H1 (cell line): ENCODE measurements at regions not wholly inside any gene's neighbourhood (a gene's known extent, or its start where the extent isn't known, plus 50 kb on each side); places are given as distances from the start of the nearest gene placed in this dataset.
A peak's percentile ranks its signal among the peaks of the same experiment; 100 is the strongest.

Experiments
- CTCF ChIA-PET: fragments of 300-600 bp; sonication (Branson Sonifier 250); formaldehyde crosslinking; loops from one replicate; lab custom pipeline; 2021; ENCODE audit not compliant: partially characterized antibody; lab: Charles Lee
- POLR2A ChIA-PET: fragments of 300-600 bp; sonication (Branson Sonifier 250); formaldehyde crosslinking; loops from one replicate; lab custom pipeline; 2021; ENCODE audit warnings: inconsistent platforms; ENCODE audit not compliant: partially characterized antibody; lab: Charles Lee
- DNase-seq, 2 experiments: peaks; one replicate each; pipeline versions ENCODE4 v3.0.0 to v3.0.0-alpha.2; 2010 to 2022; ENCODE audit warnings: low spot score in 2 of 2, low read depth in 1 of 2, mixed read lengths in 1 of 2
- FAIRE-seq: peaks from 2 replicates; lab custom pipeline; 2011; peaks lifted over from hg19 to GRCh38; lab: Jason Lieb, UNC
- H2AFZ ChIP-seq: 2 replicates; pipeline ENCODE4 v1.8.1; 2012; ENCODE audit warnings: low read length, inconsistent platforms
- H2AK5ac ChIP-seq: 2 replicates; pipeline ENCODE4 v1.6.1; 2013; ENCODE audit warnings: low read depth, low read length
- H2BK120ac ChIP-seq: replicated peaks from 2 replicates; pipeline ENCODE3; 2013; ENCODE audit warnings: low read depth, low read length, inconsistent platforms
- H2BK12ac ChIP-seq: 2 replicates; pipeline ENCODE4 v1.6.1; 2013; ENCODE audit warnings: low read depth, low read length
- H2BK15ac ChIP-seq: 2 replicates; pipeline ENCODE4 v1.6.1; 2013; ENCODE audit warnings: low read length
- H2BK20ac ChIP-seq: 2 replicates; pipeline ENCODE4 v1.6.1; 2013; ENCODE audit warnings: low read length
- H2BK5ac ChIP-seq: 2 replicates; pipeline ENCODE4 v1.6.1; 2013; ENCODE audit warnings: low read depth, low read length
- H3K14ac ChIP-seq: 2 replicates; pipeline ENCODE4 v1.6.1; 2013; ENCODE audit warnings: inconsistent platforms; ENCODE audit not compliant: insufficient read length
- H3K18ac ChIP-seq: 2 replicates; pipeline ENCODE4 v1.6.1; 2013; ENCODE audit warnings: low read length; ENCODE audit errors: extremely low read depth
- H3K23ac ChIP-seq: 2 replicates; pipeline ENCODE4 v1.6.1; 2013; ENCODE audit warnings: inconsistent platforms; ENCODE audit not compliant: insufficient read length
- H3K23me2 ChIP-seq: 2 replicates; pipeline ENCODE4 v1.6.1; 2013; ENCODE audit warnings: low read depth, low read length
- H3K27ac ChIP-seq: 2 replicates; pipeline ENCODE4 v1.6.1; 2011; ENCODE audit warnings: low read depth, low read length, inconsistent platforms
- H3K27me3 ChIP-seq, 4 experiments: replicated peaks in 1 of 4; 1 replicate in 1 of 4; 2 replicates in 3 of 4; pipeline versions ENCODE4 v1.6.1 to v1.8.1; 2011 to 2013; ENCODE audit warnings: low read length in 3 of 4, mild to moderate bottlenecking in 3 of 4, inconsistent platforms in 2 of 4, mixed read lengths in 2 of 4, moderate library complexity in 1 of 4; ENCODE audit not compliant: control insufficient read depth in 3 of 4, insufficient read depth in 3 of 4; ENCODE audit errors: extremely low read depth in 1 of 4
- H3K36me3 ChIP-seq, 4 experiments: 2 replicates each; pipeline versions ENCODE4 v1.6.1 to v1.8.1; 2011 to 2013; ENCODE audit warnings: mild to moderate bottlenecking in 4 of 4, low read length in 3 of 4, moderate library complexity in 2 of 4, control low read depth in 1 of 4, inconsistent platforms in 1 of 4; ENCODE audit not compliant: insufficient read depth in 4 of 4, control insufficient read depth in 2 of 4
- H3K4ac ChIP-seq: replicated peaks from 2 replicates; pipeline ENCODE3; 2013; ENCODE audit warnings: low read length, low read depth, mixed read lengths, inconsistent platforms; ENCODE audit not compliant: insufficient read length
- H3K4me1 ChIP-seq, 4 experiments: replicated peaks in 1 of 4; 1 replicate in 1 of 4; 2 replicates in 3 of 4; pipeline versions ENCODE4 v1.6.1 to v1.8.1; 2011 to 2013; ENCODE audit warnings: low read length in 3 of 4, inconsistent platforms in 2 of 4, mixed read lengths in 1 of 4; ENCODE audit not compliant: insufficient read depth in 4 of 4, control insufficient read depth in 3 of 4
- H3K4me2 ChIP-seq, 2 experiments: 2 replicates each; pipeline versions ENCODE4 v1.6.1 to v1.8.1; 2011 to 2013; ENCODE audit warnings: low read depth in 2 of 2, low read length in 2 of 2, control low read depth in 1 of 2, inconsistent platforms in 1 of 2, mild to moderate bottlenecking in 1 of 2; ENCODE audit not compliant: insufficient read depth in 1 of 2
- H3K4me3 ChIP-seq, 4 experiments: fragments of 200-600, 300-600 bp in 1 of 4; sonication (generic), shearing (Covaris generic), sonication (Bioruptor Twin) in 1 of 4; 2 replicates each; pipeline versions ENCODE4 v1.5.1 to v1.8.1; 2011 to 2016; ENCODE audit warnings: low read length in 4 of 4, low read depth in 3 of 4, control low read depth in 2 of 4, inconsistent platforms in 2 of 4, mild to moderate bottlenecking in 2 of 4, mixed read lengths in 1 of 4, moderate library complexity in 1 of 4; ENCODE audit not compliant: insufficient read depth in 2 of 4; ENCODE audit errors: extremely low read depth in 1 of 4
- H3K56ac ChIP-seq: replicated peaks from 2 replicates; pipeline ENCODE3; 2013; ENCODE audit warnings: low read depth, mild to moderate bottlenecking, mixed read lengths, low read length, inconsistent platforms; ENCODE audit not compliant: insufficient read length
- H3K79me1 ChIP-seq: 2 replicates; pipeline ENCODE4 v1.6.1; 2013; ENCODE audit warnings: low read depth, low read length, control low read depth
- H3K79me2 ChIP-seq, 2 experiments: 2 replicates each; pipeline versions ENCODE4 v1.6.1 to v1.8.1; 2012 to 2013; ENCODE audit warnings: low read length in 2 of 2, mild to moderate bottlenecking in 2 of 2, inconsistent platforms in 1 of 2; ENCODE audit not compliant: insufficient read depth in 2 of 2, control insufficient read depth in 1 of 2
- H3K9ac ChIP-seq, 4 experiments: replicated peaks in 1 of 4; 1 replicate in 1 of 4; 2 replicates in 3 of 4; pipeline versions ENCODE4 v1.6.1 to v1.8.1; 2011 to 2013; ENCODE audit warnings: low read depth in 3 of 4, low read length in 3 of 4, control low read depth in 2 of 4, mild to moderate bottlenecking in 2 of 4, moderate library complexity in 2 of 4, inconsistent platforms in 1 of 4; ENCODE audit errors: extremely low read depth in 1 of 4
- H3K9me3 ChIP-seq, 2 experiments: 2 replicates each; pipeline versions ENCODE4 v1.6.1 to v1.8.1; 2012 to 2013; ENCODE audit warnings: mild to moderate bottlenecking in 2 of 2, moderate library complexity in 2 of 2, control low read depth in 1 of 2, inconsistent platforms in 1 of 2, low read depth in 1 of 2, low read length in 1 of 2, mixed read lengths in 1 of 2; ENCODE audit not compliant: insufficient read depth in 2 of 2
- H4K20me1 ChIP-seq, 2 experiments: replicated peaks in 1 of 2; 2 replicates each; pipeline versions ENCODE3 to v1.8.1; 2011 to 2013; ENCODE audit warnings: inconsistent platforms in 2 of 2, low read length in 2 of 2, mild to moderate bottlenecking in 1 of 2; ENCODE audit not compliant: insufficient read depth in 2 of 2, control insufficient read depth in 1 of 2
- H4K5ac ChIP-seq: 2 replicates; pipeline ENCODE4 v1.6.1; 2013; ENCODE audit warnings: low read length, low read depth, mixed read lengths, inconsistent platforms; ENCODE audit not compliant: insufficient read length
- H4K8ac ChIP-seq: 2 replicates; pipeline ENCODE4 v1.8.0; 2013; ENCODE audit warnings: mild to moderate bottlenecking, moderate library complexity, low read length, inconsistent platforms; ENCODE audit not compliant: insufficient read depth; ENCODE audit errors: extremely low read depth
- H4K91ac ChIP-seq: replicated peaks from 2 replicates; pipeline ENCODE3; 2013; ENCODE audit warnings: low read length, mixed read lengths, inconsistent platforms; ENCODE audit not compliant: insufficient read length
- CEBPB ChIP-seq: IDR thresholded peaks from 2 replicates; pipeline ENCODE4 v1.6.1; 2012; ENCODE audit warnings: low read depth, low read length
- CHD2 ChIP-seq: IDR thresholded peaks from 2 replicates; pipeline ENCODE4 v1.6.1; 2012; ENCODE audit warnings: low read length, improper control_type of control experiment
- CREB1 ChIP-seq: IDR thresholded peaks from 2 replicates; pipeline ENCODE4 v1.6.1; 2012; ENCODE audit warnings: inconsistent platforms
- E2F6 ChIP-seq: IDR thresholded peaks from 2 replicates; pipeline ENCODE4 v1.6.1; 2012; ENCODE audit warnings: inconsistent platforms
- HDAC6 ChIP-seq: IDR thresholded peaks from one replicate; pipeline ENCODE4 v1.7.1; 2012; ENCODE audit warnings: low read depth, mild to moderate bottlenecking, inconsistent platforms, low read length, moderate library complexity
- JUND ChIP-seq: IDR thresholded peaks from 2 replicates; pipeline ENCODE4 v1.6.1; 2011; ENCODE audit warnings: mild to moderate bottlenecking, improper control_type of control experiment, low read length
- SIN3A ChIP-seq, 2 experiments: IDR thresholded peaks in 1 of 2; conservative IDR thresholded peaks in 1 of 2; 2 replicates each; pipeline ENCODE4 v1.6.1; 2011 to 2012; ENCODE audit warnings: low read length in 2 of 2, improper control_type of control experiment in 1 of 2, low read depth in 1 of 2, mild to moderate bottlenecking in 1 of 2
- SP2 ChIP-seq: IDR thresholded peaks from 2 replicates; pipeline ENCODE4 v1.6.1; 2012; ENCODE audit warnings: mild to moderate bottlenecking, low read length, inconsistent platforms
- SRF ChIP-seq: IDR thresholded peaks from 2 replicates; pipeline ENCODE4 v1.6.1; 2011; ENCODE audit warnings: mild to moderate bottlenecking, low read depth, low read length, moderate library complexity
- TCF12 ChIP-seq: IDR thresholded peaks from 2 replicates; pipeline ENCODE4 v1.6.1; 2011; ENCODE audit warnings: low read depth, mild to moderate bottlenecking, low read length
- WGBS, 2 experiments: shearing (Covaris generic) in 1 of 2; methylation state at CpG; one replicate each; pipeline versions ENCODE4 v1.1.6 to v1.1.7; 2013 to 2015; ENCODE audit warnings: low lambda C conversion rate in 2 of 2, mixed read lengths in 2 of 2, inconsistent platforms in 1 of 2, low coverage in 1 of 2, missing lambda C conversion rate in 1 of 2; ENCODE audit not compliant: insufficient replicate concordance in 2 of 2, insufficient coverage in 1 of 2, insufficient read length in 1 of 2; ENCODE audit errors: extremely low coverage in 1 of 2, missing lambda C conversion rate in 1 of 2; 5-methylcytosine and 5-hydroxymethylcytosine counted together
- TF ChIP-seq, protein P1 (sequence below): IDR thresholded peaks from 2 replicates; pipeline ENCODE4 v1.6.1; 2011; ENCODE audit warnings: low read depth, mild to moderate bottlenecking, low read length; ENCODE audit not compliant: insufficient read depth

DNA sequence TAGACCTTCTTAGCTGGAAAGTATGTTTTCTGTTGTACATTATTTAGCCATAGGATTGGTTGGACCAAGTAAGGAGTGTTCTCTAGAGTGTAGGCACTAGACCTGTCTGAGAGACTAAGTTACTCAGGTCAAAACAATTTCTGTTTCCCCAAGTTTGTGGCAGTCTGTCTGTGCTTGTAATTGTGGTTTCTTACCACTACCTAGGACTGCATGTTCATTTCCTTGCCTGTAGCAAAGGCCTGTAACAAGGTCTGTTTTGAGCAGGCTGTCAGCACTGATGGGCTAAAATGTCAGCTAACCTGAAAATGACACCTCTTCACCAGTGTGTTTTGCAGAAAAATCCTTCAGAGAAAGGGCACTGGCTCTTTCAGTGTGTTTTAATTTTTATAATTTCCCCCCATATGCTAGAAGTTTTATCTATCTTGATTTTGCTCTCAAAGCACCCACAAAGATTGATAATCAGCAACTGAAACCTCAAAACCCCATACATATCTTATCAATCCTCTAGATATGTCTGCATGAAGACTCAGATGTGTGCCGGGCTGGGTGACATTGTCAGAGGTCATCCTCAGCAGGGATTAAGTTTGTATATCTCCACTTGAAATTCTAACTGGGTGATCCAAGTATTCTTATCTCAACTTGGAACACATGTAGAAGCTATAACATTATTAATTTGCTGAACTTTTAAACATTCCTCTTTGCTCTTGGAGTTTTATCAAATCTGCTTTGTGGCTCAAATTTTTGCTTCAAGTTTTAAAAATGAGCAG, 50.7 kb upstream of the ST6GALNAC3 start:
- Histone ChIP-seq H3K4me3 (no peak overlapping the region), H3K56ac (no peak overlapping the region), H3K9me3 (no peaks in the 10 kb centered on the region), H3K4me1 (no peaks in the 10 kb centered on the region; a peak in 1 of 7 replicates), H3K79me2 (no peaks in the 10 kb centered on the region), H3K14ac (no peak overlapping the region), H3K9ac (no peak overlapping the region), H3K4me2 (no peak overlapping the region), H2AK5ac (no peak overlapping the region), H3K79me1 (no peaks in the 10 kb centered on the region), H4K91ac (no peak overlapping the region), H3K23ac (no peak overlapping the region), H4K8ac (no peak overlapping the region), H3K36me3 (no peaks in the 10 kb centered on the region), H2AFZ (0 out of 2 replicates have a peak overlapping the region, but pooled peaks have one; percentile 52), H2BK120ac (no peak overlapping the region), H2BK20ac (no peak overlapping the region), H2BK5ac (no peak overlapping the region), H4K5ac (no peak overlapping the region), H3K27me3 (no peaks in the 10 kb centered on the region), H3K18ac (no peak overlapping the region), H3K23me2 (no peaks in the 10 kb centered on the region), H2BK12ac (no peak overlapping the region), H3K27ac (no peak overlapping the region), H3K4ac (no peak overlapping the region), H2BK15ac (no peak overlapping the region), H4K20me1 (no peaks in the 10 kb centered on the region)
- ChIA-PET POLR2A (no interaction called here), CTCF (interaction anchor here (1.0 to 1.4 kb wide), 3 partner anchors 11 to 32 kb away, joined by 3 to 4 read pairs (median 4); no protein-coding TSS in a partner anchor)
- FAIRE-seq = no peak
- 100% methylated on average over 1 of the region's 1 CpG; no CpG with 5 or more reads in 1 of the 2 experiments for WGBS, 2 experiments
- DNase-seq = no peak
- TF ChIP-seq CEBPB = no peak
- TF ChIP-seq CHD2 = no peak
- TF ChIP-seq CREB1 = no peak
- no peak for TF ChIP-seq SRF
- TF ChIP-seq JUND = no peak
- no peak for TF ChIP-seq SP2
- no peak for TF ChIP-seq TCF12
- TF ChIP-seq, protein P1, sequence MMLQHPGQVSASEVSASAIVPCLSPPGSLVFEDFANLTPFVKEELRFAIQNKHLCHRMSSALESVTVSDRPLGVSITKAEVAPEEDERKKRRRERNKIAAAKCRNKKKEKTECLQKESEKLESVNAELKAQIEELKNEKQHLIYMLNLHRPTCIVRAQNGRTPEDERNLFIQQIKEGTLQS = no peak
- no peak for TF ChIP-seq SIN3A (conservative IDR thresholded peaks at IDR 0.05 in 1 of 2, IDR thresholded peaks at IDR 0.05 in 1 of 2; ENCODE audit: low read depth in 1 of 2, low read length in 2 of 2)
- TF ChIP-seq HDAC6 = no peak
- TF ChIP-seq E2F6 = no peak
